DMS79 (cell line): ENCODE measurements at regions not wholly inside any gene's neighbourhood (a gene's known extent, or its start where the extent isn't known, plus 50 kb on each side); places are given as distances from the start of the nearest gene placed in this dataset.

Experiments used
- DNase-seq: peaks from one replicate; lab custom pipeline; 2025; lab: John Stamatoyannopoulos, UW

GRCh38 chr2:136373029-136373428 is 255.1 kb upstream of the CXCR4 start:
- DNase-seq, result no peak

- DNase-seq, result peak; percentile 89
Measured at GRCh38 chr2:136363900-136364299, 246.0 kb upstream of the CXCR4 start.

- DNase-seq, result peak; percentile 80
Measured at GRCh38 chr2:136363470-136363869, 245.5 kb upstream of the CXCR4 start.

- DNase-seq, result peak; percentile 19
Measured at GRCh38 chr2:136362676-136363390, 244.9 kb upstream of the CXCR4 start.

GRCh38 chr2:136361521-136361920 is 243.6 kb upstream of the CXCR4 start:
- DNase-seq, result no peak

- no peak for DNase-seq
Measured at GRCh38 chr2:136360790-136361189, 242.8 kb upstream of the CXCR4 start.

GRCh38 chr2:136359121-136359965 is 241.4 kb upstream of the CXCR4 start:
- DNase-seq, result no peak

GRCh38 chr2:136358576-136358975 is 240.6 kb upstream of the CXCR4 start:
- DNase-seq, result no peak

- DNase-seq, result no peak
Measured at GRCh38 chr2:136357007-136357380, 239.0 kb upstream of the CXCR4 start.

- peak; percentile 84 for DNase-seq
Measured at GRCh38 chr2:136356125-136357006, 238.4 kb upstream of the CXCR4 start.

- DNase-seq, result no peak
Measured at GRCh38 chr2:136351684-136352083, 233.7 kb upstream of the CXCR4 start.

GRCh38 chr2:136347981-136348380 is 230.0 kb upstream of the CXCR4 start:
- no peak for DNase-seq

GRCh38 chr2:136344339-136344738 is 226.4 kb upstream of the CXCR4 start:
- no peak for DNase-seq

GRCh38 chr2:136342138-136342537 is 224.2 kb upstream of the CXCR4 start:
- no peak for DNase-seq

GRCh38 chr2:136334967-136335366 is 217.0 kb upstream of the CXCR4 start:
- DNase-seq, result no peak

- DNase-seq, result no peak
Measured at GRCh38 chr2:136332436-136333095, 214.6 kb upstream of the CXCR4 start.

GRCh38 chr2:136331226-136331625 is 213.3 kb upstream of the CXCR4 start:
- DNase-seq, result no peak

GRCh38 chr2:136328207-136328795 is 210.4 kb upstream of the CXCR4 start:
- no peak for DNase-seq

- no peak for DNase-seq
Measured at GRCh38 chr2:136327162-136327852, 209.4 kb upstream of the CXCR4 start.

- no peak for DNase-seq
Measured at GRCh38 chr2:136325844-136326331, 207.9 kb upstream of the CXCR4 start.

GRCh38 chr2:136324966-136325365 is 207.0 kb upstream of the CXCR4 start:
- DNase-seq, result no peak
